GM19043 (cell line): ENCODE measurements at regions not wholly inside any gene's neighbourhood (a gene's known extent, or its start where the extent isn't known, plus 50 kb on each side); places are given as distances from the start of the nearest gene placed in this dataset.
"Not testable (repeated sequence)": the region's sequence is repeated elsewhere in the genome, so short reads cannot be mapped to it uniquely, and the experiment has no call there.

Experiments
- ATAC-seq: cut with Tn5 transposase; IDR thresholded peaks from one replicate; pipeline ENCODE4 v1.9.1; 2021; ENCODE audit warnings: low read depth; ENCODE audit not compliant: unreplicated experiment

- no peak for ATAC-seq
Observed at GRCh38 chr13:53101883-53102282, 73.3 kb downstream of the OLFM4 start.

GRCh38 chr13:53104136-53104535 is 75.5 kb downstream of the OLFM4 start:
- no peak for ATAC-seq

GRCh38 chr13:53105477-53105876 is 76.9 kb downstream of the OLFM4 start:
- ATAC-seq: no peak

- ATAC-seq: no peak
Observed at GRCh38 chr13:53105890-53106289, 77.3 kb downstream of the OLFM4 start.

- no peak for ATAC-seq
Observed at GRCh38 chr13:53110181-53110580, 81.6 kb downstream of the OLFM4 start.

- no peak for ATAC-seq
Observed at GRCh38 chr13:53110614-53111013, 82.0 kb downstream of the OLFM4 start.

GRCh38 chr13:53112522-53112921 is 83.9 kb downstream of the OLFM4 start:
- no peak for ATAC-seq

- not testable (repeated sequence) for ATAC-seq
Observed at GRCh38 chr13:53117048-53117447, 88.4 kb downstream of the OLFM4 start.

GRCh38 chr13:53121131-53121773 is 92.6 kb downstream of the OLFM4 start:
- no peak for ATAC-seq

GRCh38 chr13:53121919-53122318 is 93.3 kb downstream of the OLFM4 start:
- no peak for ATAC-seq

GRCh38 chr13:53123536-53123935 is 94.9 kb downstream of the OLFM4 start:
- ATAC-seq: no peak

- no peak for ATAC-seq
Observed at GRCh38 chr13:53124623-53125022, 96.0 kb downstream of the OLFM4 start.

- no peak for ATAC-seq
Observed at GRCh38 chr13:53126841-53127245, 98.2 kb downstream of the OLFM4 start.

- ATAC-seq: no peak
Observed at GRCh38 chr13:53127373-53127772, 98.8 kb downstream of the OLFM4 start.

- ATAC-seq: no peak
Observed at GRCh38 chr13:53129864-53130393, 101.3 kb downstream of the OLFM4 start.

GRCh38 chr13:53131361-53131760 is 102.7 kb downstream of the OLFM4 start:
- no peak for ATAC-seq

- no peak for ATAC-seq
Observed at GRCh38 chr13:53135301-53135700, 106.7 kb downstream of the OLFM4 start.

- no peak for ATAC-seq
Observed at GRCh38 chr13:53136554-53137215, 108.1 kb downstream of the OLFM4 start.

GRCh38 chr13:53137779-53138178 is 109.2 kb downstream of the OLFM4 start:
- no peak for ATAC-seq

GRCh38 chr13:53138376-53139036 is 109.9 kb downstream of the OLFM4 start:
- no peak for ATAC-seq

- no peak for ATAC-seq
Observed at GRCh38 chr13:53141336-53141735, 112.7 kb downstream of the OLFM4 start.

- no peak for ATAC-seq
Observed at GRCh38 chr13:53142306-53142705, 113.7 kb downstream of the OLFM4 start.
